Left ventricle myocardium inferior (tissue), 1 donor: ENCODE measurements at regions not wholly inside any gene's neighbourhood (a gene's known extent, or its start where the extent isn't known, plus 50 kb on each side); places are given as distances from the start of the nearest gene placed in this dataset.

Source experiments
- DNase-seq: peaks from one replicate; pipeline ENCODE4 v3.0.0-alpha.2; 2020
- H3K27ac ChIP-seq: fragments of 200-600 bp; replicated peaks from 2 replicates; pipeline ENCODE4 v1.8.0; 2021
- H3K27me3 ChIP-seq: fragments of 200-600 bp; 2 replicates; pipeline ENCODE4 v1.8.0; 2021; ENCODE audit warnings: low read depth
- H3K36me3 ChIP-seq: fragments of 200-600 bp; 2 replicates; pipeline ENCODE4 v1.8.0; 2021
- H3K4me1 ChIP-seq: fragments of 200-600 bp; 2 replicates; pipeline ENCODE4 v1.8.0; 2021
- H3K4me3 ChIP-seq: fragments of 200-600 bp; 2 replicates; pipeline ENCODE4 v1.8.0; 2021; ENCODE audit warnings: mild to moderate bottlenecking, moderate library complexity
- H3K9me3 ChIP-seq: fragments of 200-600 bp; replicated peaks from 2 replicates; pipeline ENCODE4 v1.8.0; 2021
- intact Hi-C: fragments of 100-400 bp; cut with micrococcal nuclease; formaldehyde crosslinking; loops from one replicate; pipeline ENCODE4 v1.11.0; 2022
- TF ChIP-seq, protein P1 (sequence below): fragments of 200-600 bp; IDR thresholded peaks from 2 replicates; pipeline ENCODE4 v1.8.0; 2021; ENCODE audit warnings: antibody characterized with exemption, mild to moderate bottlenecking, borderline replicate concordance
- donor health status: DM: no; HTN: yes; CAD: no; lungs with severe emphysema.

- H3K36me3 ChIP-seq, result no peaks in the 10 kb centered on the region
- H3K27ac ChIP-seq, result no peak overlapping the region
- DNase-seq, result no peak
- peaks cover 12% of the 10 kb centered on the region for H3K4me1 ChIP-seq
- no peaks in the 10 kb centered on the region for H3K27me3 ChIP-seq
- H3K4me3 ChIP-seq, result no peak overlapping the region
- intact Hi-C loops, result no loop called here
- peaks cover 8% of the 10 kb centered on the region for H3K9me3 ChIP-seq
- TF ChIP-seq, protein P1, sequence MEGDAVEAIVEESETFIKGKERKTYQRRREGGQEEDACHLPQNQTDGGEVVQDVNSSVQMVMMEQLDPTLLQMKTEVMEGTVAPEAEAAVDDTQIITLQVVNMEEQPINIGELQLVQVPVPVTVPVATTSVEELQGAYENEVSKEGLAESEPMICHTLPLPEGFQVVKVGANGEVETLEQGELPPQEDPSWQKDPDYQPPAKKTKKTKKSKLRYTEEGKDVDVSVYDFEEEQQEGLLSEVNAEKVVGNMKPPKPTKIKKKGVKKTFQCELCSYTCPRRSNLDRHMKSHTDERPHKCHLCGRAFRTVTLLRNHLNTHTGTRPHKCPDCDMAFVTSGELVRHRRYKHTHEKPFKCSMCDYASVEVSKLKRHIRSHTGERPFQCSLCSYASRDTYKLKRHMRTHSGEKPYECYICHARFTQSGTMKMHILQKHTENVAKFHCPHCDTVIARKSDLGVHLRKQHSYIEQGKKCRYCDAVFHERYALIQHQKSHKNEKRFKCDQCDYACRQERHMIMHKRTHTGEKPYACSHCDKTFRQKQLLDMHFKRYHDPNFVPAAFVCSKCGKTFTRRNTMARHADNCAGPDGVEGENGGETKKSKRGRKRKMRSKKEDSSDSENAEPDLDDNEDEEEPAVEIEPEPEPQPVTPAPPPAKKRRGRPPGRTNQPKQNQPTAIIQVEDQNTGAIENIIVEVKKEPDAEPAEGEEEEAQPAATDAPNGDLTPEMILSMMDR, result no peak
These were observed 53.0 kb upstream of the KRR1 start for GRCh38 chr12:75564398-75564797.

- DNase-seq, result no peak
- TF ChIP-seq, protein P1, result no peak
- intact Hi-C loops, result no loop called here
- no peak overlapping the region for H3K4me3 ChIP-seq
- H3K4me1 ChIP-seq, result peaks cover 12% of the 10 kb centered on the region
- H3K9me3 ChIP-seq, result peaks cover 8% of the 10 kb centered on the region
- H3K27me3 ChIP-seq, result no peaks in the 10 kb centered on the region
- H3K27ac ChIP-seq, result no peak overlapping the region
- H3K36me3 ChIP-seq, result no peaks in the 10 kb centered on the region
These were observed 51.9 kb upstream of the KRR1 start for GRCh38 chr12:75563351-75563750.

DNA sequence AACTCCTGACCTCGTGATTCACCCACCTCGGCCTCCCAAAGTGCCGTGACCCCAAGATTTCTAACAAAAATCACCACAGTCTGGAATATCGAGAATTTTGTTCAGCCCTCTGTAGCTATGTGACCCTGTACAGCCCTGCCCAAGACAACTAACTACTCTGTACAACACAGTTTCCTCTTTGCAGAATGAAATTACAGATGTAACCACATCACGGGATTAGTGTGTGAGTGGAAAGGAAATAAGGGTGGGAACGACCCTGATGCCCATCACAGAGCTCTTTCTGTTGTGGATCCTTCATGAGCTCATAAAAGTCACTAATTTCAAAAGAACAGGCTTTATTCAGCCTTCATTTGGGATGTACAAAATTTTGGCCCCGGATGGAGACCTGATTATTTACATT, 50.5 kb upstream of the KRR1 start:
- intact Hi-C loops, result no loop called here
- TF ChIP-seq, protein P1, result no peak

More for the DNA sequence above, 50.5 kb upstream of the KRR1 start:
- Histone ChIP-seq H3K9me3 (peaks cover 8% of the 10 kb centered on the region), H3K27ac (no peak overlapping the region), H3K27me3 (no peaks in the 10 kb centered on the region), H3K4me1 (peaks cover 12% of the 10 kb centered on the region), H3K36me3 (no peaks in the 10 kb centered on the region), H3K4me3 (no peak overlapping the region)
- DNase-seq, result no peak
